ENCODE measurements at regions not wholly inside any gene's neighbourhood (a gene's known extent, or its start where the extent isn't known, plus 50 kb on each side); places are given as distances from the start of the nearest gene placed in this dataset.

GRCh38 chr14:76669770-76670169, 91.5 kb upstream of the VASH1 start:
- DNase-seq, result no peak

GRCh38 chr14:76672123-76672522, 89.1 kb upstream of the VASH1 start:
- DNase-seq, result no peak

GRCh38 chr14:76673261-76673660, 88.0 kb upstream of the VASH1 start:
- DNase-seq, result no peak

DNA sequence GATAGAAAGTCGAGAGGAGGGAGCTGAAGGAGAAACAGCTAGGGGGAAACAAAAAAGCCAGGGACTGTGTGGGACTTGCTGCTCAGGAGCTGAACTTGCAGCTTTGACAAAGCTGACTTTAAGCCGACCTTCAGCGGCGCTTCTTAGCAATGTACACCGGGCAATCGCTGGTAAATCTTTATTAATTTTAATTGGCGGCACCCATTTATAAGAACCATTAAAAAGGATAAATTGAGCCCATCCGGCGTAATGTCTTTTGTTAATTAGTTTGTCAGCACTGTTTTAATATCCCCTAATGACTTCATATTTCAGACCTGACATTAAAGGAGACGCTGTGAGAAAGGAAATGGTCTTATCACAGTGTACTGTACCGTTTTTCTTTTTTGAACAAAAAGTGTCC, 86.2 kb upstream of the VASH1 start:
- no peak for DNase-seq

- no peak for DNase-seq
Observed at GRCh38 chr14:76676539-76676938, 84.7 kb upstream of the VASH1 start.

DNA sequence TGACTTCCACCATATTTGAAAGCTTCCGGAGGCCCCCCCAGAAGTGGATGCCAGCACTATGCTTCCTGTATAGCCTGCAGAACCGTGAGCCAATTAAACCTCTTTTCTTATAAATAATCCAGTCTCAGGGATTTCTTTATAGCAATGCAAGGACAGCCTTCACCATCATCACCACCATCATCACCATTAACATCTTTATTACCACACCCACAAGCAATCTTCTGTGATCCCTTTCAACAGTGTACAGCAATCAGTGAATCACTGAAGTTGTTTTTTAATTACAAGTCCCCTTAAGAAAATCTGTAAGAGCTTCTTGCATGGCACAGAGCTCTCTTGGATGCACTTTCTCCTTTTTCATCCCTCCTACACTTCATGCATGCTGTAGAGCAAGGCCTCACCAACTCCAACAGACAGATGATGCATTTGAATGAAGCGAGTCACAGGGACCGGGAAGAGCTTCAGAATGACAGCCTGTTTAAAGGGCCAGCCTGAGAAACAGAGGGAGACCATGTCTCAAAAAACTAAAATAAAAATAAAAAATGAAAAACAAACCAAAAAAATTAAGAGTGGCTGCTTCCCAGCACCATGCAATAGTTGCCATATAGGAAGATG, 83.6 kb upstream of the VASH1 start:
- no peak for DNase-seq

DNA sequence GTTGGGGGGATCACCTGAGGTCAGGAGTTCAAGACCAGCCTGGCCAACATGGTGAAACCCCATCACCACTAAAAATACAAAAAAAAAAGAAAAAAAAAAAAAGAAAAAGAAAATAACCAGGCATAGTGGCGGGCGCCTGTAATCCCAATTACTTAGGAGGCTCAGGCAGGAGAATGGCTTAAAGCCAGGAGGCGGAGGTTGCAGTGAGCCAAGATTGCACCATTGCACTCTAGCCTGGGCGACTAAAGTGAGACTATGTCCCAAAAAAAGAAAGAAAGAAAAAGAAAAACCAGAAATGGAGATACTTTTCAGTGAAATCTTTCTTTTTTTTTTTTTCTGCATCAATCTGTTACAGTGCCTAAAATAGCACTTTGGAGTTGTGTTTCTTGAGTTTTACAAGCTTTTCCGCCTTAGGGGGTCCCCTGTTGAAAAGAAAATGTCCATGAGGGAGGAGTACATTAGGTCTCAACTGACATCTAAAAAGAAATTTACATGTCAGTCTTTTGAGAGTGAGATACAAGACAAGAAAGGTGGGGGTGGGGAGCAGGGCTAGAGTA, 82.9 kb upstream of the VASH1 start:
- no peak for DNase-seq

- no peak for DNase-seq
Observed at GRCh38 chr14:76682367-76682766, 78.9 kb upstream of the VASH1 start.

- no peak for DNase-seq
Observed at GRCh38 chr14:76686646-76687045, 74.6 kb upstream of the VASH1 start.

DNA sequence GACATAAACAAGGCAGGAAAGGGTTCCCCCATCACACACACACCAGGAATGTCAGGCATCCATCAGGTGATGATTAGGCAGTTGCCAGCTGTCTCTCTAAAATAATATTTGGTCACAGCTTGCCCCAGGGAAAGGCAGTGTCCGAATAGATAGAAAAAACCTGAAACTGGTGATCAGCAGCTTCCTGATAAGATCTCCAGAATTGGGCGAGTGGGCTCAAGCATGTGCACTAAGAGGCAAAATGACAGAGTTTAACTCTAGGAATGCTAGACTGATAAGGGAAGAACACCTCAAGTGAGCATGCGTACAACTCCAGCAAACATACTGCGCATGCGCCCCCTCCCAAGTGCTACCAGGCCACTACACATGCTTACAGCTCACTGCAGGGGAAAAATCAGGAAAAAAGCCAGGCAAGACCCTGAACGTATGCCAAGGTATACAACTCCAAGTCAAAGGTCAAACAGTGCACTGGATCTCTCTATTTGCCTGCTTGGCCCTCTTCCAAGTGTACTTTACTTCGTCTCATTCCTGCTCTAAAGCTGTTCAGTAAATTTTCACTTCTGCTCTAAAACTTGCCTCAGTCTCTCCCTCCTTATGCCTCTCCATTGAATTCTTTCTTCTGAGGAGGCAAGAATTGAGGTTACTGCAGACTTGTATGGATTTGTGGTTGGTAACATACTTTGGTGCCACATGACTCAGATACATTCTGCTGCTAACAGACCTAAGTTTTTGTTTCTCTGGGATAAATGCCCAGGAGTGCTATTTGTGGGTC, 73.5 kb upstream of the VASH1 start:
- no peak for DNase-seq

DNA sequence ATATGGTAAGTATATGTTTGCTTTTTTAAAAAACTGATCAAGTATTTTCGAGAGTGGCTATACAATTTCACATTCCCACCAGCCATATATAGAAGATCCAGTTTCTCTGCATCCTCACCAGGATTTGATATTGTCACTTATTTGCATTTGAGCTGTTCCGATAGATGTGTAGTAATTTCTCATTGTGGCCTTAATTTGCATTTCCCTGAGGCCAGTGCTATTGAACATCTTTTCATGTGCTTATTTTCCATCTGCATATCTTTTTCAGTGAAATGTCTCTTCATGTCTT, 72.9 kb upstream of the VASH1 start:
- no peak for DNase-seq

DNA sequence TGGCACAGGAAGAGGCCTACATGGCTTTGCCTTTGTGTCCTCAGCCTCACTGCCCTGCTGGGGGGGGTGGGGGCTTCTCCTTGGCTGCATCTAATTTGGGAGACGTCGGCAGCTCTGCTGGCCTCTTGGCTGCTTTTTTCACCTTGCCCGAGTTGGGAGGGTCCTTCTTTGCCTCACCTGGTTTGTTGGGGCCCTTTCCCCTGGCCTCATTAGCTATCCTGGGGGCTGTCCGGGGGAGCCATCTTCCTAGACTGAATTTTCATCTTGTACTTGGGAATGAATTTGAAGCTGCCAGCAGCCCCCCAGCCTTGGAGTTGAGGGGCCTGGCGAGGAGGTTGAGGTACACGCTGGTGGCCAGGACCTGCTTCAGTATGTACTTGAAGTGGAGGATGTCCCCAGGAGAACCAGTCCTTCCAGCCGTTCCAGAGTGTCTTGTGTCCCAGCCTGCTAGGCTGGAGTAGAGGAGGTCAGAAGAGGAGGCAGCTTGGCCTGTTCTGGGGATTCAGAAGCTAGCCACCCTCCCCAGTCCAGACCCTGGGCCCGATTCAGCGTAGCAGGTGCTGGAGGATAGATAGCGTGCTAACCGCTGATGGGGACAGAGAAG, 70.7 kb upstream of the VASH1 start:
- DNase-seq, result no peak

DNA sequence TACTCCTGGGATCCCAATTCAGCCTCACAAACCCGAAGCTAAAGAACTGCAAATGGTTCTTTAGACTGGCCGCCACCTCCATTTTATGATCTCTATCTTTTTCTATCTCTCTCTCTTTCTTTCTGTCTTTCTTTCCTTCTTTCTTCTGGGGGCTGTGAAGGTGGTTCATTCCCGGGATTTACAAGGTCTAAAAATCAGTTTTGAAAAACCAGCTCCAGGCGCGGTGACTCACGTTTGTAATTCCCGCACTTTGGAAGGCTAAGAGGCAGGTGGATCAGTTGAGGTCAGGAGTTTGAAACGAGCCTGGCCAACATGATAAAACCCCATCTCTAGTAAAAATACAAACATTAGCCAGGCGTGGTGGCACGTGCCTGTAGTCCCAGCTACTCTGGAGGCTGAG, 67.2 kb upstream of the VASH1 start:
- DNase-seq, result no peak

GRCh38 chr14:76695263-76695920, 65.9 kb upstream of the VASH1 start:
- DNase-seq, result no peak

- no peak for DNase-seq
Observed at GRCh38 chr14:76696361-76696760, 64.9 kb upstream of the VASH1 start.

DNA sequence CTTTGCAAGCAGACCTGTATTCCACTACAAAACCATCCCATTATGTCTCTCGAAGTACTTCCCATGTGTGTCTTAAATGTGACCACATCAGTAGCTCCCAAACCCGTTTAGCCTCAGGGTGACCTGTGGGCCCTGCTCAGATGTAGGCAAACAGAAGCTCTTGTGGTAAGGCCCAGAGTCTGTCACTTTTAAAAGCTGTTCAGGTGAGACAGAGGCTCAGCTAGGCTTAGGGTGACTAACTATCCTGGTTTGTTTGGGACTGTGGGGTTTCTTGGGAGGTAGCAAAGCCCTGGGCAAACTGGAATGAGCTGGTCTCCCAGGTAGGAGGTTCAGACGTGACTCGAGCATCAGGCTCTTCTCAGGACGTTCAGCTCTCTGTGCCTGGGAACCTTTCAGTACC, 64.5 kb upstream of the VASH1 start:
- DNase-seq, result no peak

DNA sequence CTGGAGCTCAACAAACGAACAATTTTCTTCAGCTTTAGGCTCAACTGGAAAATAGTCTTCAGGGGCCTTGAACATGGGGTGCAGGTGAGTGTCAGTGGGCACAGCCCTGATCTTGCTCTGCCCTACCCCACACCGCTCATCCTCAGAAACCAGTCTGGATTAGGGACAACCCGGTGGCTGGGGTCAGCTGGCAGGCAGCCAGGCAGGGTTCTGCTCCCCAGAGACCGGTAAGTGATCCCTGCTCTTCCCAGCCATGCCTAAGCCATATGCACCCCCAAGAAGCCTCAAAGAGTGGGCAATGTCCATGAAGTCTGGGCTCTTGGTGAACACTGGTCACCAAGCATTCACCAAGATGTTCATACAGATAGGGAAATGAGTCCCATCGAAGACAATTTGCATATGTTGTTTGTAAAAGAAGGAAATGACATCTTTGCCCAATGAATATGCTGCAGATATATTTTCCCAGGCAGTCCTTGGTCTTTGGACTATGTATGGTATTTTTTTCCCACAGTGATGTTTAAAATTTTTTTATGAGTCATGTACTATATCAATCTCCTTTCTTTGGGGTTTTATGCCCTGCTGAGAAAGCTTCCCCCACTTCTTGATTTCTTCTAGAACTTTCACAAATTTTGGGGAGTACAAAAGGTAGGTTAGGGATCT, 63.9 kb upstream of the VASH1 start:
- no peak for DNase-seq

DNA sequence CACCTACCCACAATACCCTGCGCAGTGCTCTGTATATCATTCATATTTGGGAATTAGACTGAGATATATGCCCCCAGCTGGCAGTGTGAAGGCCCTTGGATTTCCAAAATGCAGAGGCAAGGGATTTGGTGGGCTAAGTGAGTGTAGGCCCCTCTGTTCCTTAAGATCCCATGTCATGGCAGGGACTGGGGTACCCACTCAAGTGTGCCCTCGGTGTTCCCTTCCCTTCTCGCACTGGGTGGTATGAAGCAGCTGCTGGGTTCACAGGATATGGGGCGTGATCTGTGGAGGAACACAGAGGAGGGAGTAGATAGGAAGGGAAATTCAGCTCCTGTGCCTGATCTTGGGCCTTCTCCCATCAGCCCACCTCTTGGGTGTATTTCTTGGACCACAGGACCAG, 63.1 kb upstream of the VASH1 start:
- DNase-seq, result no peak

- no peak for DNase-seq
Observed at GRCh38 chr14:76698631-76699030, 62.6 kb upstream of the VASH1 start.

- DNase-seq, result no peak
Observed at GRCh38 chr14:76699209-76699938, 61.9 kb upstream of the VASH1 start.

DNA sequence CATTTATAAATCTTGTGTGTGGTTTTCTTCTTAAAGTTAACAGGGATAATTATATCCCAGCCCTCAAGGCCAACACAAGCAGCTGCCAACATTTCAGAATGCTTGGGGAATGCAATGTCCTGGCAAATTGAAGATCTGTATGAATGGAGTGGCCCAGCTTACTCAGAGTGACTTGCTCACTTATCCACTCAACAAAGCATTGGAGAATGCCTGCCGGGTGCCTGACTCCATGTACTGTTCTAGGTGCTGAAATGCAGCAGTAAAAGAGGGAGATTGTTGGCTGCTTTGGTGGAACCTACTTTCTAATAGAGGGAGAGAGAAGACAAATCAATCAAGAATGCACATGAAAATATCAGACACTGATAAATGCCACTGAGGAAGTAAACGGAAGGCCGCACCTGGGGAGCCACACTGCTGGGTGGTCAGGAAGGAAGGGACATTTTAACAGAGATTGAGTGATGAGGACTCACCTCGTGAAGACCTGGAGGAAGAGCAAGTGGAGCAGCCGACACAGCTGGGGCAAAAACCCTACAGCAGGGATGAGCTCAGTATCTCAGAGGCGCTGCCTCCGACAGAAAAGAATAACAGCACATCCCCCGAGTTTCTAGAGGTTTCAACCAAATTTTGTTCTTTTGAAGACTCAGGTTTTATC, 61.2 kb upstream of the VASH1 start:
- no peak for DNase-seq

DNA sequence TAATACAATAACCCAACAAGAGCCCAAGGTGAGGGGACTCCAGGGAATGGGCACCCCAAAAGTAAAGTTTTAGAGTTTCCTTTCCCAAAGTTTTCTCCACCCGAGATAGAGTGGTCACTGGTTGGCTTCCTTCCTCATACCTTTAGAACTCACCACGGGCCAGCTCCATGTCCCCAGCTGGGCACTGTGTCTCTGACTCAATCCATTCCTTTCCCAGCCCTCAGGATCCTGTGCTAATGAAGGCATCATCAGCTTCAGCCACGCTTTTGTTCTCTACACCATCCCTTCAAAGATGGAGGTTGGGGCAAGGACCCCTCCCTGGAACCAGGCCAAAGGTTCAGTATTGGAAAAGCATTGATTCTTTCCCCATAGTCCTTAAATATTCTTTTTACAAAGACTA, 59.8 kb upstream of the VASH1 start:
- DNase-seq, result no peak
